GM12872 (cell line): ENCODE measurements at regions not wholly inside any gene's neighbourhood (a gene's known extent, or its start where the extent isn't known, plus 50 kb on each side); places are given as distances from the start of the nearest gene placed in this dataset.

Source experiments
- CTCF ChIP-seq: IDR thresholded peaks from 3 replicates; pipeline ENCODE4 v1.5.1; 2011; ENCODE audit warnings: low read depth, mild to moderate bottlenecking, low read length, moderate library complexity; ENCODE audit not compliant: insufficient read depth

GRCh38 chr16:55039042-55039441, 108.4 kb downstream of the IRX5 start:
- no peak for TF ChIP-seq CTCF

GRCh38 chr16:55039511-55039910, 108.8 kb downstream of the IRX5 start:
- no peak for TF ChIP-seq CTCF

GRCh38 chr16:55039931-55040330, 109.3 kb downstream of the IRX5 start:
- TF ChIP-seq CTCF: no peak

- TF ChIP-seq CTCF: no peak
Measured at GRCh38 chr16:55040366-55041086, 109.9 kb downstream of the IRX5 start.

- TF ChIP-seq CTCF: no peak
Measured at GRCh38 chr16:55041540-55042234, 111.0 kb downstream of the IRX5 start.

GRCh38 chr16:55042556-55043432, 112.1 kb downstream of the IRX5 start:
- no peak for TF ChIP-seq CTCF

- TF ChIP-seq CTCF: no peak
Measured at GRCh38 chr16:55043499-55043898, 112.8 kb downstream of the IRX5 start.
